ENCODE measurements at regions not wholly inside any gene's neighbourhood (a gene's known extent, or its start where the extent isn't known, plus 50 kb on each side); places are given as distances from the start of the nearest gene placed in this dataset.

DNA sequence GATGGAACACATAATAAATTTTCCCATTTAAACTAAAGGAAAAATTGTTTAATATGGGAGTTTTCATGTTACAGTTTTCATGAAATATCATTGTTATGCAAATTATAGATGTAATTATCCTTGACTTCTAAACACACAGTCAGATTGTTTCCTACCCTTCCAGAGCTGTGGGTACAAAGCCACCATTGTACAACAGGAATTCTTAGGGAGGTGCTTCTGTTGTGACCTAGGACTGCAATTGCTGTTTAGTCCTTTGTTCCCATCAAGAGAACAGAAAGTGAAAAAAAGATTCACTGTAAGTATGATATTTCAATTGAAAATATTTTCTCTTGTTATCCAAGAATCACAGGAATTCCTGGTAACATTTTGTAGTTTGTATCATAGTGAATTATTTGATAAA is 455.3 kb upstream of the NAALADL2 start:
- TF ChIP-seq TAF1 (IDR thresholded peaks at IDR 0.05; ENCODE audit: borderline replicate concordance, insufficient read depth, low read length) (no peak), REST (IDR thresholded peaks at IDR 0.05; ENCODE audit: insufficient read depth in 1 of 2, low read depth in 2 of 2, low read length in 2 of 2) (no peak), SIN3A (IDR thresholded peaks at IDR 0.05; ENCODE audit: borderline replicate concordance, insufficient read depth, low read length) (no peak)
